ENCODE measurements at regions not wholly inside any gene's neighbourhood (a gene's known extent, or its start where the extent isn't known, plus 50 kb on each side); places are given as distances from the start of the nearest gene placed in this dataset.

- no peak overlapping the region for H3K9ac ChIP-seq (ENCODE audit: insufficient read depth in 1 of 2, low read length in 2 of 2)
- no peaks in the 10 kb centered on the region for H3K4me1 ChIP-seq (ENCODE audit: control insufficient read depth in 5 of 5, insufficient read depth in 5 of 5, low read length in 5 of 5)
- H3K4me3 ChIP-seq = no peak overlapping the region
- no peaks in the 10 kb centered on the region for H3K27me3 ChIP-seq (ENCODE audit: control insufficient read depth in 3 of 3, insufficient read depth in 3 of 3, low read length in 2 of 3)
- DNase-seq (no peak), ATAC-seq (ENCODE audit: insufficient read depth, low FRiP score) (no peak)
- 63 to 73% methylated on average over 3 of the region's 3 CpGs for WGBS, 2 donors
- no peak for TF ChIP-seq CTCF (IDR thresholded peaks at IDR 0.05; ENCODE audit: control extremely low read depth, extremely low read depth)
- H3K27ac ChIP-seq (ENCODE audit: low read depth in 1 of 2, low read length in 1 of 2) = no peak overlapping the region
- no peaks in the 10 kb centered on the region for H3K36me3 ChIP-seq (ENCODE audit: control insufficient read depth in 4 of 4, insufficient read depth in 4 of 4, low read length in 4 of 4)
- H3K9me3 ChIP-seq (ENCODE audit: control insufficient read depth in 4 of 4, insufficient read depth in 3 of 4, low read length in 3 of 4) = peaks cover 0 to 3% (median 0%) of the 10 kb centered on the region in 4 donors
These were observed 521.3 kb downstream of the KCTD16 start for GRCh38 chr5:144691936-144692335.

- Histone ChIP-seq H3K27ac (ENCODE audit: low read depth in 1 of 2, low read length in 1 of 2) (no peak overlapping the region), H3K9me3 (ENCODE audit: control insufficient read depth in 4 of 4, insufficient read depth in 3 of 4, low read length in 3 of 4) (no peaks in the 10 kb centered on the region), H3K4me3 (no peak overlapping the region), H3K36me3 (ENCODE audit: control insufficient read depth in 4 of 4, insufficient read depth in 4 of 4, low read length in 4 of 4) (no peaks in the 10 kb centered on the region), H3K9ac (ENCODE audit: insufficient read depth in 1 of 2, low read length in 2 of 2) (no peak overlapping the region), H3K4me1 (ENCODE audit: control insufficient read depth in 5 of 5, insufficient read depth in 5 of 5, low read length in 5 of 5) (no peaks in the 10 kb centered on the region), H3K27me3 (ENCODE audit: control insufficient read depth in 3 of 3, insufficient read depth in 3 of 3, low read length in 2 of 3) (no peaks in the 10 kb centered on the region)
- DNase-seq (no peak), ATAC-seq (ENCODE audit: insufficient read depth, low FRiP score) (no peak)
- TF ChIP-seq CTCF (IDR thresholded peaks at IDR 0.05; ENCODE audit: control extremely low read depth, extremely low read depth) = no peak
- WGBS, 2 donors = 85 to 97% methylated on average over 1 of the region's 1 CpG
These were observed 514.2 kb downstream of the KCTD16 start for GRCh38 chr5:144684899-144685298.

- TF ChIP-seq CTCF (IDR thresholded peaks at IDR 0.05; ENCODE audit: control extremely low read depth, extremely low read depth) = no peak
- Histone ChIP-seq H3K9me3 (ENCODE audit: control insufficient read depth in 4 of 4, insufficient read depth in 3 of 4, low read length in 3 of 4) (peaks cover 0 to 4% (median 0%) of the 10 kb centered on the region in 4 donors), H3K36me3 (ENCODE audit: control insufficient read depth in 4 of 4, insufficient read depth in 4 of 4, low read length in 4 of 4) (no peaks in the 10 kb centered on the region), H3K4me1 (ENCODE audit: control insufficient read depth in 5 of 5, insufficient read depth in 5 of 5, low read length in 5 of 5) (no peaks in the 10 kb centered on the region), H3K27me3 (ENCODE audit: control insufficient read depth in 3 of 3, insufficient read depth in 3 of 3, low read length in 2 of 3) (no peaks in the 10 kb centered on the region), H3K27ac (ENCODE audit: low read depth in 1 of 2, low read length in 1 of 2) (no peak overlapping the region), H3K4me3 (no peak overlapping the region), H3K9ac (ENCODE audit: insufficient read depth in 1 of 2, low read length in 2 of 2) (no peak overlapping the region)
- DNase-seq = no peak
- ATAC-seq (ENCODE audit: insufficient read depth, low FRiP score) = no peak
- WGBS, 2 donors = 88 to 97% methylated on average over 1 of the region's 1 CpG
These were observed 510.0 kb downstream of the KCTD16 start for GRCh38 chr5:144680711-144681110.

GRCh38 chr5:144671066-144671465 is 500.4 kb downstream of the KCTD16 start:
- Histone ChIP-seq H3K4me3 (no peak overlapping the region), H3K9me3 (ENCODE audit: control insufficient read depth in 4 of 4, insufficient read depth in 3 of 4, low read length in 3 of 4) (no peaks in the 10 kb centered on the region), H3K4me1 (ENCODE audit: control insufficient read depth in 5 of 5, insufficient read depth in 5 of 5, low read length in 5 of 5) (no peaks in the 10 kb centered on the region), H3K27me3 (ENCODE audit: control insufficient read depth in 3 of 3, insufficient read depth in 3 of 3, low read length in 2 of 3) (no peaks in the 10 kb centered on the region), H3K27ac (ENCODE audit: low read depth in 1 of 2, low read length in 1 of 2) (no peak overlapping the region), H3K9ac (ENCODE audit: insufficient read depth in 1 of 2, low read length in 2 of 2) (no peak overlapping the region), H3K36me3 (ENCODE audit: control insufficient read depth in 4 of 4, insufficient read depth in 4 of 4, low read length in 4 of 4) (no peaks in the 10 kb centered on the region)
- WGBS, 2 donors = 92 to 98% methylated on average over 1 of the region's 1 CpG
- TF ChIP-seq CTCF (IDR thresholded peaks at IDR 0.05; ENCODE audit: control extremely low read depth, extremely low read depth) = no peak
- ATAC-seq (ENCODE audit: insufficient read depth, low FRiP score) (no peak), DNase-seq (no peak)

Data from lung (tissue), 11 donors.